Lower leg skin (tissue), 3 donors: ENCODE measurements at regions not wholly inside any gene's neighbourhood (a gene's known extent, or its start where the extent isn't known, plus 50 kb on each side); places are given as distances from the start of the nearest gene placed in this dataset.
"Not testable (repeated sequence)": the region's sequence is repeated elsewhere in the genome, so short reads cannot be mapped to it uniquely, and the experiment has no call there.

Experiments
- POLR2A ChIP-seq, 2 donors: fragments of 450-650 bp; IDR thresholded peaks; one replicate each; pipeline ENCODE4 v1.6.1; 2016 to 2017; ENCODE audit warnings: antibody characterized with exemption in 2 of 2, mild to moderate bottlenecking in 1 of 2, moderate library complexity in 1 of 2
- TF ChIP-seq, protein P1 (sequence below), 3 donors: fragments of 450-650 bp; IDR thresholded peaks; one replicate each; pipeline ENCODE4 v1.5.1; 2016; ENCODE audit warnings: antibody characterized with exemption in 3 of 3, mild to moderate bottlenecking in 3 of 3, moderate library complexity in 2 of 3

DNA sequence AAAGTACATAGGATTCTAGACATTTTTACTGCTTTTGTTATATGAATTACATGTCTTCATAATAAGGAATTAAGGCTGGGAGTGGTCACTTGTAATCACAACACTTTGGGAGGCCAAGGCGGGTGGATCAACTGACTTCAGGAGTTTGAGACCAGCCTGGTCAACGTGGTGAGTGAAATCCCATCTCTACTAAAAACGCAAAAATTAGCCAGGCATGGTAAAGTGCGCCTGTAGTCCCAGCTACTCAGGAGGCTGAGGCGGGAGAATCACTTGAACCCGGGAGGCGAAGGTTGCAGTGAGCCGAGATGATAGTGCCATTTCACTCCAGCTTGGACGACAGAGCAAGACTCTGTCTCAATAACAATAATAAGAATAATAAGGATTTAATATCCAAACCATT lies 663.8 kb upstream of the TPTE start:
- TF ChIP-seq, protein P1, sequence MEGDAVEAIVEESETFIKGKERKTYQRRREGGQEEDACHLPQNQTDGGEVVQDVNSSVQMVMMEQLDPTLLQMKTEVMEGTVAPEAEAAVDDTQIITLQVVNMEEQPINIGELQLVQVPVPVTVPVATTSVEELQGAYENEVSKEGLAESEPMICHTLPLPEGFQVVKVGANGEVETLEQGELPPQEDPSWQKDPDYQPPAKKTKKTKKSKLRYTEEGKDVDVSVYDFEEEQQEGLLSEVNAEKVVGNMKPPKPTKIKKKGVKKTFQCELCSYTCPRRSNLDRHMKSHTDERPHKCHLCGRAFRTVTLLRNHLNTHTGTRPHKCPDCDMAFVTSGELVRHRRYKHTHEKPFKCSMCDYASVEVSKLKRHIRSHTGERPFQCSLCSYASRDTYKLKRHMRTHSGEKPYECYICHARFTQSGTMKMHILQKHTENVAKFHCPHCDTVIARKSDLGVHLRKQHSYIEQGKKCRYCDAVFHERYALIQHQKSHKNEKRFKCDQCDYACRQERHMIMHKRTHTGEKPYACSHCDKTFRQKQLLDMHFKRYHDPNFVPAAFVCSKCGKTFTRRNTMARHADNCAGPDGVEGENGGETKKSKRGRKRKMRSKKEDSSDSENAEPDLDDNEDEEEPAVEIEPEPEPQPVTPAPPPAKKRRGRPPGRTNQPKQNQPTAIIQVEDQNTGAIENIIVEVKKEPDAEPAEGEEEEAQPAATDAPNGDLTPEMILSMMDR (IDR thresholded peaks at IDR 0.05), result not testable (repeated sequence)
- not testable (repeated sequence) for TF ChIP-seq POLR2A (IDR thresholded peaks at IDR 0.05)
